ENCODE measurements at regions not wholly inside any gene's neighbourhood (a gene's known extent, or its start where the extent isn't known, plus 50 kb on each side); places are given as distances from the start of the nearest gene placed in this dataset.

GRCh38 chr14:83342590-83342989 is 1808.9 kb upstream of the SEL1L start:
- no peak for DNase-seq (ENCODE audit: unreplicated experiment)
- POLR2A ChIA-PET: no interaction called here
- CTCF ChIA-PET: no interaction called here
- no TSS peak for BruUV-seq (replicated peaks)
- intact Hi-C loops (cut with micrococcal nuclease): no loop called here
- no peak for TF ChIP-seq CTCF (IDR thresholded peaks at IDR 0.05; ENCODE audit: unreplicated experiment)
- H3K9me3 Mint-ChIP-seq (ENCODE audit: unreplicated experiment): peaks cover 19% of the 10 kb centered on the region
- no peaks in the 10 kb centered on the region for H3K27me3 Mint-ChIP-seq (ENCODE audit: insufficient read depth, unreplicated experiment)
- H3K4me3 Mint-ChIP-seq (ENCODE audit: unreplicated experiment): no peak overlapping the region
- H3K36me3 Mint-ChIP-seq (ENCODE audit: insufficient read depth, unreplicated experiment): no peaks in the 10 kb centered on the region
- no peaks in the 10 kb centered on the region for H3K4me1 Mint-ChIP-seq (ENCODE audit: insufficient read depth, unreplicated experiment)
- no peak overlapping the region for H3K27ac Mint-ChIP-seq (ENCODE audit: low read depth, unreplicated experiment)

DNA sequence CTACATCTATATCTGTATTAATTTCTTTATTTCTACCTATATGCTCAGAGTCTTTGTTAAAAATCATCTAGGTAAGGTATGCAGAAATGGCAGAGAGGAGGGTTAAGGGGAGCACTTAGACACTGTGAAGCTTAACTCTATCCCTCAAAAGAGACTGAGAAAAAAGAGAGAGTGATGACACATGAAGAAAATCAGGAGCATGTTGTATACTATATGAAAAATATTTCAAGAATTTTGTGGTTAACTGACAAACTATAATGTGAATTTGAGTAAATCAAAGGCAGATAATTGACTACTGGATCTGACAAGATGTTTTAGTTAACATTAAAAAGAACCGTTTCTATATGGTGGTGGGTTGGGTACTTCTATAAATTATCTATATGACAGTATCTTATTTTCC is 1814.2 kb upstream of the SEL1L start:
- Mint-ChIP-seq H3K36me3 (ENCODE audit: insufficient read depth, unreplicated experiment) (no peaks in the 10 kb centered on the region), H3K9me3 (ENCODE audit: unreplicated experiment) (peaks cover 12% of the 10 kb centered on the region), H3K4me1 (ENCODE audit: insufficient read depth, unreplicated experiment) (no peaks in the 10 kb centered on the region), H3K27ac (ENCODE audit: low read depth, unreplicated experiment) (no peak overlapping the region), H3K27me3 (ENCODE audit: insufficient read depth, unreplicated experiment) (no peaks in the 10 kb centered on the region), H3K4me3 (ENCODE audit: unreplicated experiment) (no peak overlapping the region)
- TF ChIP-seq CTCF (IDR thresholded peaks at IDR 0.05; ENCODE audit: unreplicated experiment): no peak
- intact Hi-C loops (cut with micrococcal nuclease): no loop called here
- DNase-seq (ENCODE audit: unreplicated experiment): no peak
- no TSS peak for BruUV-seq (replicated peaks)
- ChIA-PET CTCF (no interaction called here), POLR2A (no interaction called here)

DNA sequence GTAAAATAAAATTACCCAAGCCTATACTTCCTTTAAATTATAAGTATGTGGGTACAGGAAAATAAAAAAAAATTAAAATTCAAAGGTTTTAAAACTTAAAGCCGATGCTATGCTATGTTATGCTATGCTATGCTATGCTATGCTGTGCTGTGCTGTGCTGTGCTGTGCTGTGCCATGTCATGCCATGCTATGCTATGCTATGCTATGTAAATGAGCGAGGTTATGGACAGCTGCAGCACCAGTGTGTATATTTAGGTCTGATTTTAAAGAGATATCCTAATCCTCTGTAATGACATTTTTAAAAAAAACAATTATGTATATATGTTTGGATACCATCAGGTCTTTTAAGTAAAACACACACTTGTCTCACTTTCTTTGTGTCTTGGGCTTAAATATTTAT is 1822.0 kb upstream of the SEL1L start:
- H3K4me1 Mint-ChIP-seq (ENCODE audit: insufficient read depth, unreplicated experiment): no peaks in the 10 kb centered on the region
- no peaks in the 10 kb centered on the region for H3K27me3 Mint-ChIP-seq (ENCODE audit: insufficient read depth, unreplicated experiment)
- intact Hi-C loops (cut with micrococcal nuclease): no loop called here
- DNase-seq (ENCODE audit: unreplicated experiment): no peak
- POLR2A ChIA-PET: no interaction called here
- no TSS peak for BruUV-seq (replicated peaks)
- CTCF ChIA-PET: no interaction called here
- H3K9me3 Mint-ChIP-seq (ENCODE audit: unreplicated experiment): peaks cover 9% of the 10 kb centered on the region
- TF ChIP-seq CTCF (IDR thresholded peaks at IDR 0.05; ENCODE audit: unreplicated experiment): no peak
- H3K36me3 Mint-ChIP-seq (ENCODE audit: insufficient read depth, unreplicated experiment): no peaks in the 10 kb centered on the region
- H3K27ac Mint-ChIP-seq (ENCODE audit: low read depth, unreplicated experiment): no peak overlapping the region
- H3K4me3 Mint-ChIP-seq (ENCODE audit: unreplicated experiment): no peak overlapping the region

GRCh38 chr14:83356080-83356479 is 1822.4 kb upstream of the SEL1L start:
- no peaks in the 10 kb centered on the region for H3K27me3 Mint-ChIP-seq (ENCODE audit: insufficient read depth, unreplicated experiment)
- H3K36me3 Mint-ChIP-seq (ENCODE audit: insufficient read depth, unreplicated experiment): no peaks in the 10 kb centered on the region
- intact Hi-C loops (cut with micrococcal nuclease): no loop called here
- no peak for TF ChIP-seq CTCF (IDR thresholded peaks at IDR 0.05; ENCODE audit: unreplicated experiment)
- no peaks in the 10 kb centered on the region for H3K4me1 Mint-ChIP-seq (ENCODE audit: insufficient read depth, unreplicated experiment)
- ChIA-PET POLR2A (no interaction called here), CTCF (no interaction called here)
- no peak for DNase-seq (ENCODE audit: unreplicated experiment)
- H3K4me3 Mint-ChIP-seq (ENCODE audit: unreplicated experiment): no peak overlapping the region
- H3K9me3 Mint-ChIP-seq (ENCODE audit: unreplicated experiment): peaks cover 9% of the 10 kb centered on the region
- H3K27ac Mint-ChIP-seq (ENCODE audit: low read depth, unreplicated experiment): no peak overlapping the region
- BruUV-seq (replicated peaks): no TSS peak
